Panc1 (cell line): ENCODE measurements at regions not wholly inside any gene's neighbourhood (a gene's known extent, or its start where the extent isn't known, plus 50 kb on each side); places are given as distances from the start of the nearest gene placed in this dataset.

Experiments used
- CTCF ChIP-seq: fragments of 450-650 bp; IDR thresholded peaks from 2 replicates; pipeline ENCODE4 v1.5.1; 2017; ENCODE audit warnings: mild to moderate bottlenecking
- REST ChIP-seq, 2 experiments: IDR thresholded peaks; 2 replicates each; pipeline ENCODE4 v1.6.1; 2011 to 2012; ENCODE audit warnings: low read depth in 2 of 2, control low read depth in 1 of 2, low read length in 1 of 2, mild to moderate bottlenecking in 1 of 2, moderate library complexity in 1 of 2; ENCODE audit not compliant: insufficient read depth in 1 of 2
- SIN3A ChIP-seq: IDR thresholded peaks from 2 replicates; pipeline ENCODE4 v1.6.1; 2012; ENCODE audit warnings: low read depth, mild to moderate bottlenecking, low read length, moderate library complexity, borderline replicate concordance; ENCODE audit not compliant: insufficient read depth
- TCF7L2 ChIP-seq: IDR thresholded peaks from 2 replicates; pipeline ENCODE4 v1.6.1; 2011; ENCODE audit warnings: mild to moderate bottlenecking, low read depth, low read length, inconsistent platforms

GRCh38 chrX:67114635-67115034 is 429.2 kb upstream of the AR start:
- TF ChIP-seq CTCF: no peak
- no peak for TF ChIP-seq SIN3A
- TF ChIP-seq REST (IDR thresholded peaks at IDR 0.05; ENCODE audit: insufficient read depth in 1 of 2, low read depth in 2 of 2, low read length in 1 of 2): no peak
- no peak for TF ChIP-seq TCF7L2
